Stimulated activated CD4-positive, alpha-beta T cell treated with anti-CD3 and anti-CD28 coated beads, Interleukin-2, amount 100 ng/mL, for 24 hours (primary cell): ENCODE measurements at regions not wholly inside any gene's neighbourhood (a gene's known extent, or its start where the extent isn't known, plus 50 kb on each side); places are given as distances from the start of the nearest gene placed in this dataset.

Experiments
- DNase-seq, 2 donors: peaks; one replicate each; pipeline ENCODE4 v3.0.0-alpha.2; 2020

- no peak for DNase-seq
These were observed 189.5 kb downstream of the REEP3 start for GRCh38 chr10:63710703-63711102.

GRCh38 chr10:63711361-63711760, 190.2 kb downstream of the REEP3 start:
- DNase-seq, result no peak

GRCh38 chr10:63711867-63712716, 190.9 kb downstream of the REEP3 start:
- no peak for DNase-seq

- no peak for DNase-seq
These were observed 191.5 kb downstream of the REEP3 start for GRCh38 chr10:63712717-63713115.

- no peak for DNase-seq
These were observed 192.3 kb downstream of the REEP3 start for GRCh38 chr10:63713191-63714144.

GRCh38 chr10:63716016-63716580, 194.9 kb downstream of the REEP3 start:
- DNase-seq, result no peak

- DNase-seq, result no peak
These were observed 196.0 kb downstream of the REEP3 start for GRCh38 chr10:63717027-63717715.

GRCh38 chr10:63718006-63718405, 196.8 kb downstream of the REEP3 start:
- no peak for DNase-seq

- DNase-seq, result no peak
These were observed 197.2 kb downstream of the REEP3 start for GRCh38 chr10:63718421-63718820.

GRCh38 chr10:63719226-63719856, 198.1 kb downstream of the REEP3 start:
- DNase-seq, result no peak

- peak; percentile 33 to 53 for DNase-seq
These were observed 198.9 kb downstream of the REEP3 start for GRCh38 chr10:63720072-63720537.

- no peak for DNase-seq
These were observed 199.5 kb downstream of the REEP3 start for GRCh38 chr10:63720676-63721075.

GRCh38 chr10:63722537-63722936, 201.3 kb downstream of the REEP3 start:
- DNase-seq, result no peak

- no peak for DNase-seq
These were observed 202.1 kb downstream of the REEP3 start for GRCh38 chr10:63723320-63723719.

- no peak for DNase-seq
These were observed 202.5 kb downstream of the REEP3 start for GRCh38 chr10:63723741-63724140.

GRCh38 chr10:63724922-63725321, 203.7 kb downstream of the REEP3 start:
- no peak for DNase-seq

- no peak for DNase-seq
These were observed 205.7 kb downstream of the REEP3 start for GRCh38 chr10:63726867-63727266.

- no peak for DNase-seq
These were observed 206.4 kb downstream of the REEP3 start for GRCh38 chr10:63727636-63728035.

- DNase-seq, result no peak
These were observed 214.1 kb downstream of the REEP3 start for GRCh38 chr10:63735305-63735704.

GRCh38 chr10:63738410-63738809, 217.2 kb downstream of the REEP3 start:
- no peak for DNase-seq

- no peak for DNase-seq
These were observed 223.1 kb downstream of the REEP3 start for GRCh38 chr10:63744060-63744941.
